ENCODE measurements at regions not wholly inside any gene's neighbourhood (a gene's known extent, or its start where the extent isn't known, plus 50 kb on each side); places are given as distances from the start of the nearest gene placed in this dataset.

GRCh38 chr14:30002859-30003258 is 75.2 kb upstream of the PRKD1 start:
- TF ChIP-seq CTCF (IDR thresholded peaks at IDR 0.05): no peak
- TF ChIP-seq POLR2A (IDR thresholded peaks at IDR 0.05): no peak

Measured in esophagus squamous epithelium (tissue), 4 donors.